ENCODE measurements at regions not wholly inside any gene's neighbourhood (a gene's known extent, or its start where the extent isn't known, plus 50 kb on each side); places are given as distances from the start of the nearest gene placed in this dataset.

- Mint-ChIP-seq H3K27me3 (ENCODE audit: unreplicated experiment) (no peaks in the 10 kb centered on the region), H3K4me3 (ENCODE audit: unreplicated experiment) (no peak overlapping the region), H3K27ac (ENCODE audit: unreplicated experiment) (no peak overlapping the region), H3K4me1 (ENCODE audit: low read depth, unreplicated experiment) (peaks cover 2% of the 10 kb centered on the region), H3K36me3 (ENCODE audit: unreplicated experiment) (no peaks in the 10 kb centered on the region), H3K9me3 (ENCODE audit: unreplicated experiment) (no peaks in the 10 kb centered on the region)
- DNase-seq: no peak
- no peak for TF ChIP-seq CTCF (IDR thresholded peaks at IDR 0.05; ENCODE audit: partially characterized antibody, unreplicated experiment)
Measured at GRCh38 chr6:144462058-144462457, 176.9 kb downstream of the UTRN start.

- DNase-seq: no peak
- peaks cover 11% of the 10 kb centered on the region for H3K4me1 Mint-ChIP-seq (ENCODE audit: low read depth, unreplicated experiment)
- H3K27me3 Mint-ChIP-seq (ENCODE audit: unreplicated experiment): no peaks in the 10 kb centered on the region
- no peaks in the 10 kb centered on the region for H3K36me3 Mint-ChIP-seq (ENCODE audit: unreplicated experiment)
- peaks cover 3% of the 10 kb centered on the region for H3K9me3 Mint-ChIP-seq (ENCODE audit: unreplicated experiment)
- H3K4me3 Mint-ChIP-seq (ENCODE audit: unreplicated experiment): no peak overlapping the region
- TF ChIP-seq CTCF (IDR thresholded peaks at IDR 0.05; ENCODE audit: partially characterized antibody, unreplicated experiment): no peak
- peak overlapping the region; percentile 40 for H3K27ac Mint-ChIP-seq (ENCODE audit: unreplicated experiment)
Measured at GRCh38 chr6:144466716-144467115, 181.6 kb downstream of the UTRN start.

- H3K4me3 Mint-ChIP-seq (ENCODE audit: unreplicated experiment): no peak overlapping the region
- no peaks in the 10 kb centered on the region for H3K36me3 Mint-ChIP-seq (ENCODE audit: unreplicated experiment)
- no peak for DNase-seq
- H3K27ac Mint-ChIP-seq (ENCODE audit: unreplicated experiment): peak overlapping the region; percentile 40
- H3K27me3 Mint-ChIP-seq (ENCODE audit: unreplicated experiment): no peaks in the 10 kb centered on the region
- TF ChIP-seq CTCF (IDR thresholded peaks at IDR 0.05; ENCODE audit: partially characterized antibody, unreplicated experiment): no peak
- H3K4me1 Mint-ChIP-seq (ENCODE audit: low read depth, unreplicated experiment): peaks cover 11% of the 10 kb centered on the region
- H3K9me3 Mint-ChIP-seq (ENCODE audit: unreplicated experiment): peaks cover 3% of the 10 kb centered on the region
Measured at GRCh38 chr6:144467172-144467762, 182.1 kb downstream of the UTRN start.

GRCh38 chr6:144467921-144468320 lies 182.8 kb downstream of the UTRN start:
- Mint-ChIP-seq H3K27me3 (ENCODE audit: unreplicated experiment) (no peaks in the 10 kb centered on the region), H3K27ac (ENCODE audit: unreplicated experiment) (no peak overlapping the region), H3K4me1 (ENCODE audit: low read depth, unreplicated experiment) (peaks cover 11% of the 10 kb centered on the region), H3K9me3 (ENCODE audit: unreplicated experiment) (peaks cover 3% of the 10 kb centered on the region), H3K4me3 (ENCODE audit: unreplicated experiment) (no peak overlapping the region), H3K36me3 (ENCODE audit: unreplicated experiment) (no peaks in the 10 kb centered on the region)
- TF ChIP-seq CTCF (IDR thresholded peaks at IDR 0.05; ENCODE audit: partially characterized antibody, unreplicated experiment): no peak
- no peak for DNase-seq

- TF ChIP-seq CTCF (IDR thresholded peaks at IDR 0.05; ENCODE audit: partially characterized antibody, unreplicated experiment): no peak
- H3K36me3 Mint-ChIP-seq (ENCODE audit: unreplicated experiment): no peaks in the 10 kb centered on the region
- H3K4me3 Mint-ChIP-seq (ENCODE audit: unreplicated experiment): no peak overlapping the region
- peaks cover 11% of the 10 kb centered on the region for H3K4me1 Mint-ChIP-seq (ENCODE audit: low read depth, unreplicated experiment)
- peaks cover 3% of the 10 kb centered on the region for H3K9me3 Mint-ChIP-seq (ENCODE audit: unreplicated experiment)
- H3K27me3 Mint-ChIP-seq (ENCODE audit: unreplicated experiment): no peaks in the 10 kb centered on the region
- peak overlapping the region; percentile 6 for H3K27ac Mint-ChIP-seq (ENCODE audit: unreplicated experiment)
- no peak for DNase-seq
Measured at GRCh38 chr6:144468709-144469108, 183.6 kb downstream of the UTRN start.
